Peyer's patch (tissue), 4 donors: ENCODE measurements at regions not wholly inside any gene's neighbourhood (a gene's known extent, or its start where the extent isn't known, plus 50 kb on each side); places are given as distances from the start of the nearest gene placed in this dataset.

Source experiments
- DNase-seq, 3 donors: peaks; one replicate each; pipeline ENCODE4 v3.0.0-alpha.2; 2017 to 2019
- H3K27ac ChIP-seq, 4 donors: fragments of 200-600 bp; sonication (generic); one replicate each; pipeline ENCODE4 v1.5.1; 2016 to 2019
- H3K27me3 ChIP-seq, 2 donors: fragments of 200-600 bp; sonication (generic); one replicate each; pipeline ENCODE4 v1.5.1; 2019
- H3K36me3 ChIP-seq, 3 donors: fragments of 200-600 bp; sonication (generic); one replicate each; pipeline ENCODE4 v1.5.1; 2016 to 2019
- H3K4me1 ChIP-seq, 4 donors: fragments of 200-600 bp; sonication (generic); one replicate each; pipeline ENCODE4 v1.5.1; 2016 to 2019
- H3K4me3 ChIP-seq, 4 donors: fragments of 200-600 bp; sonication (generic); 1 replicate in 3 of 4; 2 replicates in 1 of 4; pipeline ENCODE4 v1.5.1; 2016 to 2019; ENCODE audit warnings: mild to moderate bottlenecking in 1 of 4
- H3K9me3 ChIP-seq, 4 donors: fragments of 200-600 bp; sonication (generic); one replicate each; pipeline ENCODE4 v1.5.1; 2016 to 2019; ENCODE audit warnings: mild to moderate bottlenecking in 1 of 4
- POLR2A ChIP-seq, 2 donors: fragments of 450-650 bp; IDR thresholded peaks; one replicate each; pipeline ENCODE4 v1.5.1; 2017; ENCODE audit warnings: antibody characterized with exemption in 2 of 2, mild to moderate bottlenecking in 2 of 2, moderate library complexity in 2 of 2
- TF ChIP-seq, protein P1 (sequence below), 6 experiments: fragments of 450-650 bp in 4 of 6; fragments of 200-600 bp in 2 of 6; sonication (generic) in 1 of 6; IDR thresholded peaks; one replicate each; pipeline ENCODE4 v1.5.1; 2017 to 2019; ENCODE audit warnings: antibody characterized with exemption in 6 of 6, mild to moderate bottlenecking in 3 of 6, moderate library complexity in 1 of 6

DNA sequence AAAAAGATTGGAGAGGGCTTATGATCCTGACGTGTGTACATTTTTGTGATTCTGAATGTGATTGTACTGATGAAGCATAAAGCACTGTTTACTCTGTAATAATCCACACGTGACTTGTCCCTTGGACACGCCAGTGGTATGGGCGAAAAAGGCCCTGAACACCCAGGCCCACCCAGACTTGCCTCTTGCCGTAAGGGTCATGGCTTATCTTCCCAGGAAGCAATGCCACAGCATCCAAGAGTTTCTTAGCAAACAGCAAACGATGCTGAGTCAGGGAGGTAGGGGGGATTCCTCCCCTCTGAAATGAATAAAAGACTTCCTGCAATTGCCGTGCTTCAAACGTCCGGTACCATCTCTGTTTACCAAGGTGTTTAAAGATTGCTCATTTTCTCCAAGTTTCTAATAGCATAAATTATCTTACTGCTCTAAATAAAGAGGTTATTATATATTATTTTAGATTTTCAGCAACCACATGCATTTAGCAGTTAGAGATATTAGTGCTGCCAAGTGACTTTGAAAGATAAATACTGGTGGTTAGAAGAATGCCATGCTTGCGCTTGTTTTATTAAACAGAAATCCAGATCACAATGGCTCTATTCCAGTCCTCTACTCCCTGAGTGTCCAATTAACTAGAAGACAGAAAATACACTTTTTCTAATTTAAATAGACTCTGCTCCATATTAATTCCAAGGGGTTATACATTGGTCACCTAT lies 212.8 kb upstream of the CST7 start:
- DNase-seq = no peak

DNA sequence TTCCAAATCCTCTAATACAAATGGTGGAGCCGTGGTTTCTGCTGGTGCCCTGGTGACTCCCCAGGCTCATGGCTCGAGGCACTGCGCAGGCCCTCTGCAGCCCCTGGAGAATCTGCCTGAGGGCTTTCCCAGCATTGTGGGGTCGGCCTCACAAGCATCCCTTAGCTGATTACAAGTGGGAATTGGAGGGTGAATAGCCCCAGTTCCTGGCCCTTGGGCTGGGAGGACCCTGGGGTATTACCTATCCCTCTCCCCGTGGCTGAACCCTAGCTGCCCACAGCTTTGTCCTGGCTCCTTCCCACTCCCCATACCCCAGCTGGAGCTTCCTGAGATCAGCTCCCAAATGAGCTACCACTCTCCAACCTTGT lies 212.2 kb upstream of the CST7 start:
- no peak overlapping the region for H3K4me3 ChIP-seq
- no peak overlapping the region for H3K27ac ChIP-seq
- H3K36me3 ChIP-seq = no peaks in the 10 kb centered on the region
- H3K9me3 ChIP-seq = no peaks in the 10 kb centered on the region
- no peaks in the 10 kb centered on the region for H3K27me3 ChIP-seq
- H3K4me1 ChIP-seq = no peaks in the 10 kb centered on the region
- TF ChIP-seq, protein P1, sequence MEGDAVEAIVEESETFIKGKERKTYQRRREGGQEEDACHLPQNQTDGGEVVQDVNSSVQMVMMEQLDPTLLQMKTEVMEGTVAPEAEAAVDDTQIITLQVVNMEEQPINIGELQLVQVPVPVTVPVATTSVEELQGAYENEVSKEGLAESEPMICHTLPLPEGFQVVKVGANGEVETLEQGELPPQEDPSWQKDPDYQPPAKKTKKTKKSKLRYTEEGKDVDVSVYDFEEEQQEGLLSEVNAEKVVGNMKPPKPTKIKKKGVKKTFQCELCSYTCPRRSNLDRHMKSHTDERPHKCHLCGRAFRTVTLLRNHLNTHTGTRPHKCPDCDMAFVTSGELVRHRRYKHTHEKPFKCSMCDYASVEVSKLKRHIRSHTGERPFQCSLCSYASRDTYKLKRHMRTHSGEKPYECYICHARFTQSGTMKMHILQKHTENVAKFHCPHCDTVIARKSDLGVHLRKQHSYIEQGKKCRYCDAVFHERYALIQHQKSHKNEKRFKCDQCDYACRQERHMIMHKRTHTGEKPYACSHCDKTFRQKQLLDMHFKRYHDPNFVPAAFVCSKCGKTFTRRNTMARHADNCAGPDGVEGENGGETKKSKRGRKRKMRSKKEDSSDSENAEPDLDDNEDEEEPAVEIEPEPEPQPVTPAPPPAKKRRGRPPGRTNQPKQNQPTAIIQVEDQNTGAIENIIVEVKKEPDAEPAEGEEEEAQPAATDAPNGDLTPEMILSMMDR (IDR thresholded peaks at IDR 0.05) = no peak
- TF ChIP-seq POLR2A (IDR thresholded peaks at IDR 0.05) = no peak
- no peak for DNase-seq

More for the DNA sequence above, 212.8 kb upstream of the CST7 start:
- Histone ChIP-seq H3K4me1 (no peaks in the 10 kb centered on the region), H3K4me3 (no peak overlapping the region), H3K27me3 (no peaks in the 10 kb centered on the region), H3K36me3 (no peaks in the 10 kb centered on the region), H3K27ac (no peak overlapping the region), H3K9me3 (no peaks in the 10 kb centered on the region)
- TF ChIP-seq POLR2A (IDR thresholded peaks at IDR 0.05) = no peak
- TF ChIP-seq, protein P1 (IDR thresholded peaks at IDR 0.05) = no peak

DNA sequence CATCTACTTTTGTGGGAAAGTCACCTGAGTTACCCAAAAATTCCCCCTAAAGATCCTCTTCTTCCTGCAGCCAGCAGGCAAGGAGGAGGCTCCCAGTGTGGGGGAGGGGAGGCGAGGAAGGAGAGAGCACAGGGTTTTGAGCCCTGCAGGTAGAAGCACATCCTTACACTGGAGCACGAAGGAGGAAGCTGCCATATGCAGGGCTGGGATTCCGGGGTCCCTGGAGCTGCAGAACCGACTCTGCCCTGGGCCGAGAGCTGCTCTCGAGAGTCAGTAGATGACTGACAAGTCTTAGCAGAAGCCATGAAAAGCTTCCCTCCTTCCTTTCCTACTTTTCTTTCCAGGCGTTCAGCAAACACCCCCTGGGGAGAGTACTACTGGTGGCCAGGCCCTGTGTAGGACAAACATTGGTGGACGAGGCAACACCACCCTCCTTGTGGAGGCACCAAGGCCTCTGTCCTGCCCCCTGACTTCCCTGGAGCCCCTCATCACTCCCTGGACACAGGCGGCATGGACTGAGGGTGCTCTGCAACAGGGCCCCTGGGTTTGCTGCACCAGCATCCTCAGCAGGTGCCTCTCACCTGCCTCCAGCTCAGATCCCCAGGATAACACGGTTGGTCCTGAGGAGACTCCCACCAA lies 211.7 kb upstream of the CST7 start:
- Histone ChIP-seq H3K4me1 (no peaks in the 10 kb centered on the region), H3K36me3 (no peaks in the 10 kb centered on the region), H3K4me3 (no peak overlapping the region), H3K27me3 (no peaks in the 10 kb centered on the region), H3K9me3 (no peaks in the 10 kb centered on the region), H3K27ac (no peak overlapping the region)
- TF ChIP-seq, protein P1 (IDR thresholded peaks at IDR 0.05) = no peak
- no peak for DNase-seq

DNA sequence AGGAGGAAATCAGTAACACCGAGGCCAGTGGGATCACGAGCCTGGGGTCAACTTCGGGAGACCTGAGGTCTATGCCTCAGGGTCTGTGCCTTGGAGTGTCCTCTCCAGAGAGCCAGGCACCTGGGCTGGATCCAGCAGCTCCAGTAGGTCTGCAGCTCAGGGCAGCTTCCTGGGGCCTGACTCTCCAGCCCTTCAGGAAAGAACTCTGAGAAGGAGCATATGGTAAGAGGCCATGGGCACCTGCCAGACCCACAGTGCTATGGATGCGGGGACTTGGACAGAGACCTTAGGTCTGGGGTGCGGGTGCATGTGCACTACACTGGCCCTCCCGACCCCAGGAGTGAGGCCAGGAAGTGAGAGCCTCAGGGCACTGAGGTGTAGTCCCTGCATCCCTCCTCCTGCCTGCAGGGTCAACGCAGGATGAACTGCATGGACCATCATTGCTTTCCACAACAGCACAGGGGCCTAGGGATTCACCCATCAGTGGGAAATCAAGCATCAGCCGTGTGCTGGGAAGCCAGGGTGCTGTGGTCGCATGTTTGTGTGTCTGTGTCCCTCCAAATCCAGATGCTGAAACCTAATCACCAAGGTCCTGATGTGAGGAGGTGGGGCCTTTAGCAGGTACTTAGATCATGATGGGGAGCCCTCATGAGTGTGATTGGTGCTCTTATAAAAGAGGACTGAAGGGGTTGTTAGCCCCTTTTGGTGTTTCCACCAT lies 210.9 kb upstream of the CST7 start:
- H3K4me3 ChIP-seq = no peak overlapping the region
- DNase-seq = no peak
- no peaks in the 10 kb centered on the region for H3K36me3 ChIP-seq
- H3K9me3 ChIP-seq = no peaks in the 10 kb centered on the region
- H3K27me3 ChIP-seq = no peaks in the 10 kb centered on the region
- TF ChIP-seq POLR2A (IDR thresholded peaks at IDR 0.05) = no peak
- TF ChIP-seq, protein P1 (IDR thresholded peaks at IDR 0.05) = no peak
- H3K27ac ChIP-seq = no peak overlapping the region
- H3K4me1 ChIP-seq = no peaks in the 10 kb centered on the region

DNA sequence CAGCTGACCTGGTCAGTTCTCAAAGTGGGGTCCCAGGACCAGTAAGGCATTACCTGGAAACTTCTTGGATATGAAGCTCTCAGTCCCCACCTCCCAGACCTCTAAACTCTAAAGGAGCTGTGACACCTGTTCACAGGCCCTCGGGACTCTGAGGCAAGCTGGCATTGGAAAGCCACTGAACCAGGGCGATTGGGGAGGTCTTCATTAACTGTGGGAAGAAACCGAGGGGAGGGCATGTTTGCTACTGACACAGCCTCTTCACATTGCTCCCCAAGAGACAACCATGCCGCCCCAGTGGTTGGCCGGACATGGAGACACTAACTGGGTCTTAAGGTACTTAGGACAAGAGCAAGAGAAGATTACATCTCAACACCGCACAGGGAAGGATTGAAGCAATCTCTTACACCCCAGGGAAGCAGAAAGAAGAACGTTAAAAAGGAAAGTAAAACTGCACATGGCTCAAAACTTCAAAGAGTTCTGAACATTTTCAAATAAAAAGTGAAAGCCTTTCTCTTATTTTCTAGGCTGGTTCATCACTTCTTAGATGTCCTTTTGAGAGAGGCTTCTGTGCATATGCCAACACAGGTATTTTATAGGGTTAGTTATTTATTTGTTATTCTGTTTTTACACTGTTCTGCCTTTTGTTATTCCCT lies 210.0 kb upstream of the CST7 start:
- no peak for TF ChIP-seq POLR2A (IDR thresholded peaks at IDR 0.05)
- TF ChIP-seq, protein P1 (IDR thresholded peaks at IDR 0.05) = no peak
- no peak for DNase-seq
- H3K36me3 ChIP-seq = no peaks in the 10 kb centered on the region
- H3K4me3 ChIP-seq = no peak overlapping the region
- H3K4me1 ChIP-seq = no peaks in the 10 kb centered on the region
- no peaks in the 10 kb centered on the region for H3K9me3 ChIP-seq
- H3K27me3 ChIP-seq = no peaks in the 10 kb centered on the region
- H3K27ac ChIP-seq = no peak overlapping the region
